ENCODE measurements at regions not wholly inside any gene's neighbourhood (a gene's known extent, or its start where the extent isn't known, plus 50 kb on each side); places are given as distances from the start of the nearest gene placed in this dataset.
A peak's percentile ranks its signal among the peaks of the same experiment; 100 is the strongest.

DNA sequence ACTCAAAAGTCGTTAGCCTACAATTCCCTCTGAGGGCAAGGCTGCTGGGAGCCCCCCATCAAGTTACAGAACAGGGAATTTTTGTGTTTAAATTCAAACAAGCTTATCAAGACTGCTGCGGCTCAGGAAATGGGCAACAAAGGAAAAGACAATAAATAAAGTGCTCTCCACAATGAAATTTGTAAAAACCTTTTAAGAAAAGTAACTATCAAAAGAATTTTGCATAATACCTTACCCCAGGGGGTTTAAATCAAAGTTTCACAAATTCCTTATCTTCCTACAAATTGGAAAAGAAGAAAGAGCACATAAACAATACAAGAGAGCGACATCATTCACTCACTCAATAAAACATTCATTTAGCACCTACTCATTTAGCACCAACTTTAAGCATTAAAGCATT is 97.9 kb upstream of the CCDC160 start:
- H3K79me2 ChIP-seq (ENCODE audit: control insufficient read depth, insufficient read depth, low read length), result no peaks in the 10 kb centered on the region
- no peaks in the 10 kb centered on the region for H4K20me1 ChIP-seq (ENCODE audit: control insufficient read depth, extremely low read depth, insufficient read depth, low read length)
- H3K4me2 ChIP-seq (ENCODE audit: extremely low read depth, insufficient read depth, low read length), result no peak overlapping the region
- no peak overlapping the region for H3K4me3 ChIP-seq (replicated peaks in 1 of 4; ENCODE audit: control extremely low read depth in 1 of 4, insufficient read depth in 1 of 4, low read depth in 3 of 4, low read length in 4 of 4)
- H3K9ac ChIP-seq (ENCODE audit: insufficient read depth, low read length), result no peak overlapping the region
- no peak overlapping the region for H3K27ac ChIP-seq (ENCODE audit: insufficient read depth, low read length)
- no peak overlapping the region for H2AFZ ChIP-seq (ENCODE audit: low read length)
- DNase-seq (ENCODE audit: low read depth in 2 of 2), result no peak
- no peaks in the 10 kb centered on the region for H3K36me3 ChIP-seq (ENCODE audit: control insufficient read depth, insufficient read depth, low read length)
- H3K9me3 ChIP-seq (ENCODE audit: control insufficient read depth, insufficient read depth, low read depth, low read length), result no peaks in the 10 kb centered on the region
- no peaks in the 10 kb centered on the region for H3K27me3 ChIP-seq (ENCODE audit: control insufficient read depth, insufficient read depth, low read length)
- H3K4me1 ChIP-seq (ENCODE audit: control insufficient read depth, extremely low read depth, insufficient read depth, low read length), result no peaks in the 10 kb centered on the region
- no peak for TF ChIP-seq EZH2 (IDR thresholded peaks at IDR 0.05; ENCODE audit: low read length, missing control alignments)
- TF ChIP-seq, protein P1, sequence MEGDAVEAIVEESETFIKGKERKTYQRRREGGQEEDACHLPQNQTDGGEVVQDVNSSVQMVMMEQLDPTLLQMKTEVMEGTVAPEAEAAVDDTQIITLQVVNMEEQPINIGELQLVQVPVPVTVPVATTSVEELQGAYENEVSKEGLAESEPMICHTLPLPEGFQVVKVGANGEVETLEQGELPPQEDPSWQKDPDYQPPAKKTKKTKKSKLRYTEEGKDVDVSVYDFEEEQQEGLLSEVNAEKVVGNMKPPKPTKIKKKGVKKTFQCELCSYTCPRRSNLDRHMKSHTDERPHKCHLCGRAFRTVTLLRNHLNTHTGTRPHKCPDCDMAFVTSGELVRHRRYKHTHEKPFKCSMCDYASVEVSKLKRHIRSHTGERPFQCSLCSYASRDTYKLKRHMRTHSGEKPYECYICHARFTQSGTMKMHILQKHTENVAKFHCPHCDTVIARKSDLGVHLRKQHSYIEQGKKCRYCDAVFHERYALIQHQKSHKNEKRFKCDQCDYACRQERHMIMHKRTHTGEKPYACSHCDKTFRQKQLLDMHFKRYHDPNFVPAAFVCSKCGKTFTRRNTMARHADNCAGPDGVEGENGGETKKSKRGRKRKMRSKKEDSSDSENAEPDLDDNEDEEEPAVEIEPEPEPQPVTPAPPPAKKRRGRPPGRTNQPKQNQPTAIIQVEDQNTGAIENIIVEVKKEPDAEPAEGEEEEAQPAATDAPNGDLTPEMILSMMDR (conservative IDR thresholded peaks at IDR 0.05 in 1 of 2, IDR thresholded peaks at IDR 0.05 in 1 of 2; ENCODE audit: low read depth in 1 of 2, low read length in 2 of 2), result no peak

DNA sequence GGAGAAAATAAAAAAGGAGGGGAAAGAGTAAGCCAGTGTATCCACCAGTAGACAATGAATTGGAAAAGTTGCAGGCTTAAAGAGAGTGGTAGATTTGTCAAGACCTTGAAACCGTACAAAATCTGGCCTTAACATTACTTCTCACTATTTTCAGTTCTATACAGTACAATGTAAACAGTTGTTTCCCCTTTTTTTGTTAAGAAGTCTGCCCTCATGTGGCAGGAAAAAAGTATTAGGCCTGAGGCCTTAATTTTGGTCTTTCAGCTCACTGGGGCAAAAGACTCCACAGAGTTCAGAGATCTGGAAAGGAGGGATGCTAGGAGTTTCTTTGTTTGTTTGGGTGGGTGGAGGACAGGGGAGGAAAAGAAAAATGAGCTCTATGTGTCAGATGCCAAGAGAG is 92.8 kb upstream of the CCDC160 start:
- Histone ChIP-seq H3K4me2 (ENCODE audit: extremely low read depth, insufficient read depth, low read length) (no peak overlapping the region), H3K27ac (ENCODE audit: insufficient read depth, low read length) (no peak overlapping the region), H3K4me1 (ENCODE audit: control insufficient read depth, extremely low read depth, insufficient read depth, low read length) (no peaks in the 10 kb centered on the region), H3K4me3 (replicated peaks in 1 of 4; ENCODE audit: control extremely low read depth in 1 of 4, insufficient read depth in 1 of 4, low read depth in 3 of 4, low read length in 4 of 4) (no peak overlapping the region), H3K27me3 (ENCODE audit: control insufficient read depth, insufficient read depth, low read length) (no peaks in the 10 kb centered on the region), H4K20me1 (ENCODE audit: control insufficient read depth, extremely low read depth, insufficient read depth, low read length) (no peaks in the 10 kb centered on the region), H2AFZ (ENCODE audit: low read length) (no peak overlapping the region), H3K9ac (ENCODE audit: insufficient read depth, low read length) (no peak overlapping the region), H3K9me3 (ENCODE audit: control insufficient read depth, insufficient read depth, low read depth, low read length) (no peaks in the 10 kb centered on the region), H3K36me3 (ENCODE audit: control insufficient read depth, insufficient read depth, low read length) (no peaks in the 10 kb centered on the region), H3K79me2 (ENCODE audit: control insufficient read depth, insufficient read depth, low read length) (no peaks in the 10 kb centered on the region)
- peak in 1 of 2 donors; percentile 26 for DNase-seq (ENCODE audit: low read depth in 2 of 2)
- TF ChIP-seq, protein P1 (conservative IDR thresholded peaks at IDR 0.05 in 1 of 2, IDR thresholded peaks at IDR 0.05 in 1 of 2; ENCODE audit: low read depth in 1 of 2, low read length in 2 of 2), result peak; percentile 13 to 45
- TF ChIP-seq EZH2 (IDR thresholded peaks at IDR 0.05; ENCODE audit: low read length, missing control alignments), result no peak

DNA sequence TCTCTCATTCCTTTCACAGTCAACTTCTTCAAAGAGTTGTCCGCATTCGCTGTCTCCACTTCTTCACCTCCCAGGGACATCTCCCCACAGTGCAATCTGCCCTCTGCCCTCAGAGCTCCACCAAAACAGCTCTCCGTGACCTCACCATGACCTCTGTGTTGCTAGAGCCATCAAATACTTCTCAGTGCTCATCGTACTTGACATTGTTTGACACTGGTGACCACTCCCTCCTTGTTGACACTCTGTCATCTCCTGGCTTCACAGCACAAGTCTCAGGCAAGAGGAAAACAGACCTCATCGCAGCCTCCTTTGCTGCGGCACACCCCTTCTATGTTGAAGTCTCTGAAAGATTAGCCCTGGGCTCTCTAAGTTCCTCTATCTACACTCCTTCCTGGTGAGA is 90.5 kb upstream of the CCDC160 start:
- H3K9ac ChIP-seq (ENCODE audit: insufficient read depth, low read length), result no peak overlapping the region
- no peaks in the 10 kb centered on the region for H3K4me1 ChIP-seq (ENCODE audit: control insufficient read depth, extremely low read depth, insufficient read depth, low read length)
- no peak overlapping the region for H3K27ac ChIP-seq (ENCODE audit: insufficient read depth, low read length)
- no peaks in the 10 kb centered on the region for H3K36me3 ChIP-seq (ENCODE audit: control insufficient read depth, insufficient read depth, low read length)
- no peak overlapping the region for H2AFZ ChIP-seq (ENCODE audit: low read length)
- DNase-seq (ENCODE audit: low read depth in 2 of 2), result no peak
- H3K4me3 ChIP-seq (replicated peaks in 1 of 4; ENCODE audit: control extremely low read depth in 1 of 4, insufficient read depth in 1 of 4, low read depth in 3 of 4, low read length in 4 of 4), result no peak overlapping the region
- no peaks in the 10 kb centered on the region for H4K20me1 ChIP-seq (ENCODE audit: control insufficient read depth, extremely low read depth, insufficient read depth, low read length)
- H3K4me2 ChIP-seq (ENCODE audit: extremely low read depth, insufficient read depth, low read length), result no peak overlapping the region
- no peaks in the 10 kb centered on the region for H3K27me3 ChIP-seq (ENCODE audit: control insufficient read depth, insufficient read depth, low read length)
- H3K9me3 ChIP-seq (ENCODE audit: control insufficient read depth, insufficient read depth, low read depth, low read length), result no peaks in the 10 kb centered on the region
- TF ChIP-seq, protein P1 (conservative IDR thresholded peaks at IDR 0.05 in 1 of 2, IDR thresholded peaks at IDR 0.05 in 1 of 2; ENCODE audit: low read depth in 1 of 2, low read length in 2 of 2), result no peak
- no peak for TF ChIP-seq EZH2 (IDR thresholded peaks at IDR 0.05; ENCODE audit: low read length, missing control alignments)
- H3K79me2 ChIP-seq (ENCODE audit: control insufficient read depth, insufficient read depth, low read length), result no peaks in the 10 kb centered on the region

Measured in fibroblast of lung (primary cell).